Endothelial cell of umbilical vein (primary cell): ENCODE measurements at regions not wholly inside any gene's neighbourhood (a gene's known extent, or its start where the extent isn't known, plus 50 kb on each side); places are given as distances from the start of the nearest gene placed in this dataset.

Experiments used
- BruUV-seq: library from RNA; stranded (reverse); fragments of 400-500 nt; replicated peaks from 2 replicates; lab custom pipeline; 2021; lab: Mats Ljungman, UMichigan
- CTCF ChIA-PET: fragments of 300-600, 350-600 bp; sonication (Branson Sonifier 250); formaldehyde crosslinking; loops from one replicate; lab custom pipeline; 2021; ENCODE audit warnings: antibody characterized with exemption, inconsistent platforms; lab: Charles Lee
- POLR2A ChIA-PET: fragments of 300-600, 350-600 bp; sonication (Branson Sonifier 250); formaldehyde crosslinking; loops from one replicate; lab custom pipeline; 2021; ENCODE audit warnings: antibody characterized with exemption, inconsistent platforms; lab: Charles Lee
- DNase-seq: peaks from one replicate; pipeline ENCODE4 v3.0.0-alpha.2; 2011; ENCODE audit warnings: low read depth, low spot score
- FAIRE-seq: peaks from 2 replicates; lab custom pipeline; 2011; peaks lifted over from hg19 to GRCh38; lab: Jason Lieb, UNC
- H2AFZ ChIP-seq: 2 replicates; pipeline ENCODE4 v1.6.0; 2012; ENCODE audit warnings: low read depth, low read length, control low read depth, inconsistent platforms
- H3K27ac ChIP-seq: 2 replicates; pipeline ENCODE4 v1.5.1; 2011; ENCODE audit warnings: low read depth, mild to moderate bottlenecking, control low read depth, low read length, moderate library complexity; ENCODE audit not compliant: insufficient read depth
- H3K27me3 ChIP-seq, 2 experiments: 2 replicates each; pipeline versions ENCODE4 v1.6.0 to v1.6.1; 2011; ENCODE audit warnings: low read length in 2 of 2, mixed read lengths in 1 of 2; ENCODE audit not compliant: control insufficient read depth in 2 of 2, insufficient read depth in 2 of 2
- H3K36me3 ChIP-seq, 2 experiments: 2 replicates in 1 of 2; 3 replicates in 1 of 2; pipeline ENCODE4 v1.5.1; 2011; ENCODE audit warnings: low read length in 2 of 2, mild to moderate bottlenecking in 1 of 2, moderate library complexity in 1 of 2; ENCODE audit not compliant: control insufficient read depth in 2 of 2, insufficient read depth in 2 of 2; ENCODE audit errors: extremely low read depth in 1 of 2
- H3K4me1 ChIP-seq: 3 replicates; pipeline ENCODE4 v1.5.1; 2011; ENCODE audit warnings: mild to moderate bottlenecking, low read length; ENCODE audit not compliant: control insufficient read depth, insufficient read depth; ENCODE audit errors: extremely low read depth
- H3K4me2 ChIP-seq: 2 replicates; pipeline ENCODE4 v1.6.1; 2011; ENCODE audit warnings: low read length, control low read depth, mixed read lengths; ENCODE audit not compliant: insufficient read depth
- H3K4me3 ChIP-seq, 3 experiments: fragments of 200-600 bp in 1 of 3; sonication (generic), shearing (Covaris generic) in 1 of 3; replicated peaks in 1 of 3; 2 replicates each; pipeline ENCODE4 v1.5.1; 2011 to 2016; ENCODE audit warnings: control low read depth in 3 of 3, low read length in 3 of 3, mild to moderate bottlenecking in 2 of 3, inconsistent platforms in 1 of 3, low read depth in 1 of 3, moderate library complexity in 1 of 3; ENCODE audit not compliant: insufficient read depth in 1 of 3
- H3K79me2 ChIP-seq: 2 replicates; pipeline ENCODE4 v1.6.0; 2012; ENCODE audit warnings: low read length, inconsistent platforms; ENCODE audit not compliant: control insufficient read depth, insufficient read depth
- H3K9ac ChIP-seq: replicated peaks from 2 replicates; pipeline ENCODE3; 2011; ENCODE audit warnings: low read length, control low read depth; ENCODE audit not compliant: insufficient read depth; ENCODE audit errors: extremely low read depth
- H3K9me1 ChIP-seq: replicated peaks from 3 replicates; pipeline ENCODE4 v1.6.0; 2011; ENCODE audit warnings: mild to moderate bottlenecking, low read length; ENCODE audit not compliant: control insufficient read depth, insufficient read depth; ENCODE audit errors: extremely low read depth
- H3K9me3 ChIP-seq: replicated peaks from 2 replicates; pipeline ENCODE4 v1.5.1; 2012; ENCODE audit warnings: low read length, inconsistent platforms; ENCODE audit not compliant: control insufficient read depth, insufficient read depth
- H4K20me1 ChIP-seq: replicated peaks from 2 replicates; pipeline ENCODE3; 2011; ENCODE audit warnings: mild to moderate bottlenecking, low read length; ENCODE audit not compliant: control insufficient read depth, insufficient read depth; ENCODE audit errors: extremely low read depth
- EZH2 ChIP-seq: IDR thresholded peaks from 2 replicates; pipeline ENCODE4 v1.6.1; 2012; ENCODE audit warnings: borderline replicate concordance, low read depth, mild to moderate bottlenecking, moderate library complexity, low read length, inconsistent platforms; ENCODE audit not compliant: severe bottlenecking
- FOS ChIP-seq: IDR thresholded peaks from 2 replicates; pipeline ENCODE4 v1.6.1; 2011; ENCODE audit warnings: mild to moderate bottlenecking, low read length, moderate library complexity, borderline replicate concordance; ENCODE audit not compliant: insufficient read depth
- GATA2 ChIP-seq: IDR thresholded peaks from 2 replicates; pipeline ENCODE4 v1.7.0; 2011; ENCODE audit warnings: low read depth, mild to moderate bottlenecking, moderate library complexity, mixed read lengths, low read length; ENCODE audit not compliant: insufficient read length, insufficient read depth
- JUN ChIP-seq: IDR thresholded peaks from 2 replicates; pipeline ENCODE4 v1.6.1; 2011; ENCODE audit warnings: borderline replicate concordance, low read depth; ENCODE audit not compliant: insufficient read length, insufficient read depth
- MAX ChIP-seq: IDR thresholded peaks from 2 replicates; pipeline ENCODE4 v1.6.1; 2011; ENCODE audit not compliant: insufficient read depth, insufficient read length
- MYC ChIP-seq: IDR thresholded peaks from one replicate; pipeline ENCODE4 v1.6.1; 2011; ENCODE audit warnings: mild to moderate bottlenecking, low read depth, low read length
- POLR2A ChIP-seq: IDR thresholded peaks from 2 replicates; pipeline ENCODE4 v1.6.1; 2012; ENCODE audit warnings: low read depth, mild to moderate bottlenecking, control low read depth, low read length
- POLR2AphosphoS5 ChIP-seq: IDR thresholded peaks from 2 replicates; pipeline ENCODE4 v1.6.1; 2012; ENCODE audit warnings: low read depth, mild to moderate bottlenecking, control low read depth, low read length, moderate library complexity; ENCODE audit not compliant: insufficient read depth
- dilution Hi-C: fragments of 300-500 bp; cut with MboI; formaldehyde crosslinking; loops from one replicate; pipeline ENCODE4 v1.15.0; 2019; ENCODE audit warnings: low sequenced_read_pairs; ENCODE audit not compliant: extremely low pct_ligation_motif_present
- intact Hi-C: fragments of 100-400 bp; cut with micrococcal nuclease; formaldehyde crosslinking; loops from one replicate; pipeline ENCODE4 v1.10.0; 2022
- TF ChIP-seq, protein P1 (sequence below), 2 donors: IDR thresholded peaks; 1 replicate in 1 of 2; 2 replicates in 1 of 2; pipeline ENCODE4 v1.5.1; 2011; ENCODE audit warnings: low read length in 2 of 2, mild to moderate bottlenecking in 2 of 2, moderate library complexity in 2 of 2, control low read depth in 1 of 2, inconsistent platforms in 1 of 2, low read depth in 1 of 2; ENCODE audit not compliant: insufficient read depth in 1 of 2; ENCODE audit errors: extremely low read depth in 1 of 2

- no peak overlapping the region for H2AFZ ChIP-seq
- H3K9ac ChIP-seq = no peak overlapping the region
- H3K4me2 ChIP-seq = no peak overlapping the region
- DNase-seq (no peak), FAIRE-seq (no peak)
- H3K79me2 ChIP-seq = no peaks in the 10 kb centered on the region
- dilution Hi-C loops = no loop called here
- no peak for TF ChIP-seq GATA2
- TF ChIP-seq JUN = no peak
- TF ChIP-seq MYC = no peak
- TF ChIP-seq POLR2A = no peak
- TF ChIP-seq, protein P1, sequence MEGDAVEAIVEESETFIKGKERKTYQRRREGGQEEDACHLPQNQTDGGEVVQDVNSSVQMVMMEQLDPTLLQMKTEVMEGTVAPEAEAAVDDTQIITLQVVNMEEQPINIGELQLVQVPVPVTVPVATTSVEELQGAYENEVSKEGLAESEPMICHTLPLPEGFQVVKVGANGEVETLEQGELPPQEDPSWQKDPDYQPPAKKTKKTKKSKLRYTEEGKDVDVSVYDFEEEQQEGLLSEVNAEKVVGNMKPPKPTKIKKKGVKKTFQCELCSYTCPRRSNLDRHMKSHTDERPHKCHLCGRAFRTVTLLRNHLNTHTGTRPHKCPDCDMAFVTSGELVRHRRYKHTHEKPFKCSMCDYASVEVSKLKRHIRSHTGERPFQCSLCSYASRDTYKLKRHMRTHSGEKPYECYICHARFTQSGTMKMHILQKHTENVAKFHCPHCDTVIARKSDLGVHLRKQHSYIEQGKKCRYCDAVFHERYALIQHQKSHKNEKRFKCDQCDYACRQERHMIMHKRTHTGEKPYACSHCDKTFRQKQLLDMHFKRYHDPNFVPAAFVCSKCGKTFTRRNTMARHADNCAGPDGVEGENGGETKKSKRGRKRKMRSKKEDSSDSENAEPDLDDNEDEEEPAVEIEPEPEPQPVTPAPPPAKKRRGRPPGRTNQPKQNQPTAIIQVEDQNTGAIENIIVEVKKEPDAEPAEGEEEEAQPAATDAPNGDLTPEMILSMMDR (IDR thresholded peaks at IDR 0.05; ENCODE audit: extremely low read depth in 1 of 2, insufficient read depth in 1 of 2, low read depth in 1 of 2, low read length in 2 of 2) = no peak
- TF ChIP-seq MAX = no peak
- no peak for TF ChIP-seq POLR2AphosphoS5
- TF ChIP-seq EZH2 = no peak
- no peak for TF ChIP-seq FOS
- no peaks in the 10 kb centered on the region for H3K4me1 ChIP-seq
- no TSS peak for BruUV-seq
- H3K9me3 ChIP-seq = no peaks in the 10 kb centered on the region
- CTCF ChIA-PET = no interaction called here
- H3K9me1 ChIP-seq = no peaks in the 10 kb centered on the region
- H4K20me1 ChIP-seq = no peaks in the 10 kb centered on the region
- H3K4me3 ChIP-seq = no peak overlapping the region
- intact Hi-C loops = no loop called here
- no peaks in the 10 kb centered on the region for H3K36me3 ChIP-seq
- H3K27ac ChIP-seq = no peak overlapping the region
- peaks cover 0 to 2% of the 10 kb centered on the region in 2 experiments for H3K27me3 ChIP-seq
- POLR2A ChIA-PET = no interaction called here
These were observed 472.1 kb upstream of the NR3C2 start for GRCh38 chr4:148914301-148914700.
